ENCODE measurements at regions not wholly inside any gene's neighbourhood (a gene's known extent, or its start where the extent isn't known, plus 50 kb on each side); places are given as distances from the start of the nearest gene placed in this dataset.

DNA sequence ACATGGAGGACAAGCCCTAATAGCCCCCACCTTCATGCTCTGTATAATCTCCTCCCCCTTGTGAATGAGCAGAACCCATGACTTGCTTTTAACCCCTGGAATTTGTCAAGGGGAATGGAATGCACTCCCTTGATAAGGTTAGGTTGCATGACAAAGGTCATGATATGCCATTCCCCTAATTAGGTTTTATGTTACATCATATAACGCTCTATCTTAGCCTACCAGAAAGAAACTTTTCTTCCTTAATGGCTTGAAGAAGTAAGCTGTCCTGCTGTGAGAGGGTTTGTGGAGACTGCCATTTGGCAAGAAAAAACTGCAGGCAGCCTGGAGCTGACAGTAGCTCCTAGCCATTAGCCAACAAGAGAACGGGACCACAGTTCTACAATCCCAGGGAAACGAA lies 399.8 kb upstream of the MAD2L1 start:
- Histone ChIP-seq H3K9ac (ENCODE audit: insufficient read length) (no peak overlapping the region), H3K4me3 (no peak overlapping the region), H3K36me3 (ENCODE audit: insufficient read depth, low read length) (no peaks in the 10 kb centered on the region), H3K9me3 (ENCODE audit: low read depth, low read length) (no peaks in the 10 kb centered on the region), H3K27ac (no peak overlapping the region)
- TF ChIP-seq FOXP2 (optimal IDR thresholded peaks at IDR 0.05; ENCODE audit: control extremely low read depth, extremely low read length, insufficient read depth) (no peak), POLR2AphosphoS5 (IDR thresholded peaks at IDR 0.05; ENCODE audit: borderline replicate concordance, low read depth, low read length) (no peak), EZH2 (IDR thresholded peaks at IDR 0.05) (no peak)
- DNase-seq (ENCODE audit: low read depth, low spot score): no peak

DNA sequence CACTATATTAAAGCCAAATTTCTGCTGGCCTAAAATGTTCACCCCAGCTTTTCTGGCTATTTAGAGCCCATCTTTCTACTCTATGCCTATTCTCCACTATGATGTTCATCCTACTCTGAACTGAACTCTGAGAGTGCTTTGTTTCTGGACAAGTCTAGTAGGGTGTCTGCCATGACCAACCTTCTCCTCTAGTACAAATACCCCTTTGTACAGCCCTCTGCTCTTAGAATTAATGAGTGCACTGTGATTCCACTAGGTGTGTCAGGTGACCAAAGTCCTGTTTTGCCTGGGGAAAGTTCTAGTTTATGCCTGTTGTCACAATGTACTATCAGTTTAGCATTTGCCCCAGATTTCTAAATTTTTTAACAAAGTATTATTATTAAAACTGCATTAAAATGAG lies 388.1 kb upstream of the MAD2L1 start:
- Histone ChIP-seq H3K4me3 (no peak overlapping the region), H3K9me3 (ENCODE audit: low read depth, low read length) (no peaks in the 10 kb centered on the region), H3K27ac (no peak overlapping the region), H3K36me3 (ENCODE audit: insufficient read depth, low read length) (no peaks in the 10 kb centered on the region), H3K9ac (ENCODE audit: insufficient read length) (no peak overlapping the region)
- DNase-seq (ENCODE audit: low read depth, low spot score): no peak
- TF ChIP-seq EZH2 (IDR thresholded peaks at IDR 0.05): no peak
- no peak for TF ChIP-seq FOXP2 (optimal IDR thresholded peaks at IDR 0.05; ENCODE audit: control extremely low read depth, extremely low read length, insufficient read depth)
- no peak for TF ChIP-seq POLR2AphosphoS5 (IDR thresholded peaks at IDR 0.05; ENCODE audit: borderline replicate concordance, low read depth, low read length)

DNA sequence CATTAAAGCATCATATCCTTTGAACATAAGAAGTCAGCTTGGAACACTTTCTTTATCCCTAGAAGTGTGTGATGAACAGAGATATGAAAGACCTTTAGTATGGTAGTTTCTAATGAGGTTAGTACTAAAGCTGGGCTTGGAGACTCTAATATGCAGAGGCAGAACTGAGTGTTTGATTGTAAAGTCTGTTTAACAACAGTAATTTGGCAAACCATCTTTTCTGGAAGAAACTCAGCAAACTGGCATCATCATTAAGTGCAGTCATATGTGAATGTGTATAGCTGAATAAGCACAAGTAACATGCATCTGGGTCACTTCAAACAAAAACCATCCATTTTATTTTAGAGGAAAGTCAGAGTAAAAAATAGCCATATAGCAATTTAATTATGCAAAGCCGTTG lies 385.9 kb upstream of the MAD2L1 start:
- no peak overlapping the region for H3K9ac ChIP-seq (ENCODE audit: insufficient read length)
- H3K27ac ChIP-seq: no peak overlapping the region
- no peak overlapping the region for H3K4me3 ChIP-seq
- no peak for TF ChIP-seq EZH2 (IDR thresholded peaks at IDR 0.05)
- TF ChIP-seq POLR2AphosphoS5 (IDR thresholded peaks at IDR 0.05; ENCODE audit: borderline replicate concordance, low read depth, low read length): no peak
- no peak for TF ChIP-seq FOXP2 (optimal IDR thresholded peaks at IDR 0.05; ENCODE audit: control extremely low read depth, extremely low read length, insufficient read depth)
- H3K9me3 ChIP-seq (ENCODE audit: low read depth, low read length): no peaks in the 10 kb centered on the region
- DNase-seq (ENCODE audit: low read depth, low spot score): no peak
- no peaks in the 10 kb centered on the region for H3K36me3 ChIP-seq (ENCODE audit: insufficient read depth, low read length)

DNA sequence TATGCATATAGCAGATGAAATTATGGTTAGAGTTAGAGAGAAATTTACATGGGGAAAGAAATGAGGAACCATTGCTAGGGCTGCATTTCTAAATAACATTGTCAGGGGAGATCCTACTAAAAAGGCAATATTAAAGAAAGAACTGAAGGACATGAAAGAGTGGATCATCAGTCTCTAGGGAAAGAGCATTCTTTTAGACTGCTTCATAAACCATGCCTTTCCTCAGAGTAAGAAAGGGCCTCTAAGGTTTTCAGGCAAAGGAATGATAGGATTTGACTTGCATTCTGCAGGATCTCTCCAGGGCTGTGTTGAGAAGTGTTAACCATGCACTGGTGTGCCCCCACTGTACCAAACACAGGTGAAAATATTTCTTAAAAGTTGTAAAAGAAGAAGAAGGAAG lies 385.4 kb upstream of the MAD2L1 start:
- TF ChIP-seq FOXP2 (optimal IDR thresholded peaks at IDR 0.05; ENCODE audit: control extremely low read depth, extremely low read length, insufficient read depth) (no peak), EZH2 (IDR thresholded peaks at IDR 0.05) (no peak), POLR2AphosphoS5 (IDR thresholded peaks at IDR 0.05; ENCODE audit: borderline replicate concordance, low read depth, low read length) (no peak)
- Histone ChIP-seq H3K9ac (ENCODE audit: insufficient read length) (no peak overlapping the region), H3K27ac (no peak overlapping the region), H3K4me3 (no peak overlapping the region), H3K36me3 (ENCODE audit: insufficient read depth, low read length) (no peaks in the 10 kb centered on the region), H3K9me3 (ENCODE audit: low read depth, low read length) (no peaks in the 10 kb centered on the region)
- no peak for DNase-seq (ENCODE audit: low read depth, low spot score)

DNA sequence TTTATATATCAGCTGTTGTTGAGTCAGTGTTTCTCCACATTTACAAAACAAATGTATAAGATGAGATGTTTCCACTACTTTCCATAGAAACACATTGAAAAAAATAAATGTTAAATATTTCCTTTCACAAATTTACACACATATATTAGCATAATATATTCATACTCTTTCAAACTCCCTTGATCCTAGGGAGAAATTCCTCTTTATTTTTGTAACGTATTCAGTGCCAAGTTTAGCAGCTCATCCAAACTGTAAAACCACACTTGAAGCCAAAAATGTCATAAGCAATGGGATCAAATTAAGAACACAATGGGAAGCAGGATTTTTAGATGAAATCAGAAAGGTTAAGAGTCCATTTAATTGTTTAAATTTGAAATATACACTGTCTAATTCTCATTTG lies 381.1 kb upstream of the MAD2L1 start:
- Histone ChIP-seq H3K9ac (ENCODE audit: insufficient read length) (no peak overlapping the region), H3K4me3 (no peak overlapping the region), H3K9me3 (ENCODE audit: low read depth, low read length) (no peaks in the 10 kb centered on the region), H3K27ac (no peak overlapping the region), H3K36me3 (ENCODE audit: insufficient read depth, low read length) (no peaks in the 10 kb centered on the region)
- DNase-seq (ENCODE audit: low read depth, low spot score): no peak
- TF ChIP-seq FOXP2 (optimal IDR thresholded peaks at IDR 0.05; ENCODE audit: control extremely low read depth, extremely low read length, insufficient read depth) (no peak), EZH2 (IDR thresholded peaks at IDR 0.05) (no peak), POLR2AphosphoS5 (IDR thresholded peaks at IDR 0.05; ENCODE audit: borderline replicate concordance, low read depth, low read length) (no peak)

DNA sequence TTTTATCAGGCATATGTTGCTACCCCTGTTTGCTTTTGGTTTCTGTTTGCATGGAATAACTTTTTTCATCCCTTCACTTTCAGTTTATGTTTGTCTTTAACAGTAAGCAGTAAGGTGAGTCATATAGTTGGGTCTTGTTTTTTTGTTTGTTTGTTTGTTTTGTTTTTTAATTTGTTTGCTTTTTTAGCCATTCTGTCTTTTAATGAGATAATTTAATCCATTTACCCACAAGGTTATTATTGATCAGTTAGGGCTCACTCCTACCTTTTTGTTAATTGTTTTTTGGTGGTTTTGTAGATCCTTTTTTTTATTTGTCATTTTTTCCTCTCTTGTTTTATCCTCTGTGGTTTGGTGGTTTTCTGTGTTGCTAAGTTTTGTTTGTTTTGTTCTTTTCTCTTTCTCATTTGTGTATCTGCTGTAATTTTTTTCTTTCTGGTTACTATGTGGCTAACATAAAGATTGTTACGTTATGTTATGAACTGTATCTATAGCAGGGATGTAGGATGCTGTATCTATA lies 379.5 kb upstream of the MAD2L1 start:
- TF ChIP-seq POLR2AphosphoS5 (IDR thresholded peaks at IDR 0.05; ENCODE audit: borderline replicate concordance, low read depth, low read length): no peak
- no peak for TF ChIP-seq EZH2 (IDR thresholded peaks at IDR 0.05)
- no peak for TF ChIP-seq FOXP2 (optimal IDR thresholded peaks at IDR 0.05; ENCODE audit: control extremely low read depth, extremely low read length, insufficient read depth)
- DNase-seq (ENCODE audit: low read depth, low spot score): no peak
- H3K36me3 ChIP-seq (ENCODE audit: insufficient read depth, low read length): no peaks in the 10 kb centered on the region
- no peak overlapping the region for H3K4me3 ChIP-seq
- H3K27ac ChIP-seq: no peak overlapping the region
- no peaks in the 10 kb centered on the region for H3K9me3 ChIP-seq (ENCODE audit: low read depth, low read length)
- H3K9ac ChIP-seq (ENCODE audit: insufficient read length): no peak overlapping the region

DNA sequence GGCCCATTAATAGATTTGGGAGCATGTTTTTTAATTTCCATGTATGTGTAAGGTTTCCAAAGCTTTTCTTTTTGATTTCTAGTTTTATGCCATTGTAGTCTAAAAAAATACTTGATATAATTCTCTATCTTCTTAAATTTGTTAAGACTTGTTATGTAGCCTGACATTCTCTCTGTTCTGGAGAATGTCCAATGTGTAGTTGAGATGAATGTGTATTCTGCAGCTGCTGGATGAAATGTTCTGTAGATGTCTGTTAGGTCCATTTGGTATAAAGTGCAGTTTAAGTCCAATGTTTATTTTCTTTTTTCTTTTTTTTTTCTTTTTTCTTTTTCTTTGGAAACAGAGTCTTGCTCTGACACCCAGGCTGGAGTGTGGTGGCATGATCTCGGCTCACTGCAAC lies 378.5 kb upstream of the MAD2L1 start:
- no peaks in the 10 kb centered on the region for H3K36me3 ChIP-seq (ENCODE audit: insufficient read depth, low read length)
- DNase-seq (ENCODE audit: low read depth, low spot score): no peak
- H3K4me3 ChIP-seq: no peak overlapping the region
- no peaks in the 10 kb centered on the region for H3K9me3 ChIP-seq (ENCODE audit: low read depth, low read length)
- H3K27ac ChIP-seq: no peak overlapping the region
- TF ChIP-seq POLR2AphosphoS5 (IDR thresholded peaks at IDR 0.05; ENCODE audit: borderline replicate concordance, low read depth, low read length): no peak
- TF ChIP-seq FOXP2 (optimal IDR thresholded peaks at IDR 0.05; ENCODE audit: control extremely low read depth, extremely low read length, insufficient read depth): no peak
- no peak for TF ChIP-seq EZH2 (IDR thresholded peaks at IDR 0.05)
- H3K9ac ChIP-seq (ENCODE audit: insufficient read length): no peak overlapping the region

DNA sequence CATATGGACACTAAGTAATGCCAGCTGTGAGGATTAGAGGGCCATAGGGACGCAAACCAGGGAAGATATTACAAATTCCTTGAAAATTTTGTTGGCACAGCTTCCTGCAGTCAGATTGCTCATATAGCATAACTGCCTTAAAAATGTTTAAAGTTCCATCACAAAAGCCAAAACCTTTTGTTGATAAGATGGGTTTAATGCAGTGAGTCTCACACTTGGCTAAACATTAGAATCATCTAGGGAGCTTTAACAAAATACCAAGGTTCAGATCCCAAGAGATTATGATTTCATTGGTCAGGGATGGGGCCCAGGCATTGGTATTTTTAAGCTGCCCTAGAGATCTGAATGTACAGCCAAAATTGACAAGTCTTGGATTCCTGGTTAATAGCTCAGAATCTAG lies 376.5 kb upstream of the MAD2L1 start:
- Histone ChIP-seq H3K9ac (ENCODE audit: insufficient read length) (no peak overlapping the region), H3K4me3 (no peak overlapping the region), H3K27ac (no peak overlapping the region), H3K36me3 (ENCODE audit: insufficient read depth, low read length) (no peaks in the 10 kb centered on the region), H3K9me3 (ENCODE audit: low read depth, low read length) (no peaks in the 10 kb centered on the region)
- DNase-seq (ENCODE audit: low read depth, low spot score): no peak
- TF ChIP-seq FOXP2 (optimal IDR thresholded peaks at IDR 0.05; ENCODE audit: control extremely low read depth, extremely low read length, insufficient read depth): no peak
- no peak for TF ChIP-seq EZH2 (IDR thresholded peaks at IDR 0.05)
- no peak for TF ChIP-seq POLR2AphosphoS5 (IDR thresholded peaks at IDR 0.05; ENCODE audit: borderline replicate concordance, low read depth, low read length)

DNA sequence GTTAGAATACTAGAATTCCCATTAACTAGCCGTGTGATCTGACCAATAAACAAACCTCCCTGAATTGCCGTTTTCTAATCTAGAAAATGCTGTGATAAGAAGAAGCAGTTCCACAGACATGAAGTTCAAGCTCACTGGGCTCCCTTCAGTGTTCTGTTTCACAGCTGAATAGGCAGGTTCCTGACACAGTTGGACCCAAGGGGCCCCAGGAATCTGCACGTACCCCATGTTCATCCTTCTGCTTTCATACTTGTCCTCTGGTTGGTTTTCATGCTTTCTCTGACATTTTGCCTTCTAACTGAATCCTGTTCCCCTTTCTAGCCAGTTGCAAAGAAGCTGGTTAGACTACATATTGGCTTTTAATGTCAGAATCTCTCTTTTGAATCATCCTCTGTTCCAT lies 374.1 kb upstream of the MAD2L1 start:
- Histone ChIP-seq H3K9me3 (ENCODE audit: low read depth, low read length) (no peaks in the 10 kb centered on the region), H3K27ac (no peak overlapping the region), H3K36me3 (ENCODE audit: insufficient read depth, low read length) (no peaks in the 10 kb centered on the region), H3K9ac (ENCODE audit: insufficient read length) (no peak overlapping the region), H3K4me3 (no peak overlapping the region)
- DNase-seq (ENCODE audit: low read depth, low spot score): no peak
- TF ChIP-seq EZH2 (IDR thresholded peaks at IDR 0.05): no peak
- TF ChIP-seq FOXP2 (optimal IDR thresholded peaks at IDR 0.05; ENCODE audit: control extremely low read depth, extremely low read length, insufficient read depth): no peak
- TF ChIP-seq POLR2AphosphoS5 (IDR thresholded peaks at IDR 0.05; ENCODE audit: borderline replicate concordance, low read depth, low read length): no peak
